ENCODE measurements at regions not wholly inside any gene's neighbourhood (a gene's known extent, or its start where the extent isn't known, plus 50 kb on each side); places are given as distances from the start of the nearest gene placed in this dataset.

DNA sequence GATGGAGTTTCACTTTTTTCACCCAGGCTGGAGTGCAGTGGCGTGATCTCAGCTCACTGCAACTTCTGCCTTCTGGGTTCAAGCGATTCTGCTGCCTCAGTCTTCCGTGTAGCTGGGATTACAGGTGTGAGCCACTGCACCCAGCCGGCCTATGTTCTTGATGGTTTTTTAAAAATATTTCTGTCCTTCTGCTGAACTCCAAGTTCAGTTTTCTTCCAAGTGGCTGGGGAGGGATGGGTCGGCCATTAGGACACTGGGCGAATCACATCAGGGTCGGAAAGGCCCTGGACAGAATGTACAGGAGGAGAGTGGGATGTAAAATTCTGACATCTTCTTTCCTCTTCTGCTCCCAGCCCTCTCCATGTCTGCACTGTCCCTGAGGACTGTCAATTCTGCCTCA lies 289.6 kb downstream of the PTPRU start:
- DNase-seq (ENCODE audit: low read depth) = no peak

DNA sequence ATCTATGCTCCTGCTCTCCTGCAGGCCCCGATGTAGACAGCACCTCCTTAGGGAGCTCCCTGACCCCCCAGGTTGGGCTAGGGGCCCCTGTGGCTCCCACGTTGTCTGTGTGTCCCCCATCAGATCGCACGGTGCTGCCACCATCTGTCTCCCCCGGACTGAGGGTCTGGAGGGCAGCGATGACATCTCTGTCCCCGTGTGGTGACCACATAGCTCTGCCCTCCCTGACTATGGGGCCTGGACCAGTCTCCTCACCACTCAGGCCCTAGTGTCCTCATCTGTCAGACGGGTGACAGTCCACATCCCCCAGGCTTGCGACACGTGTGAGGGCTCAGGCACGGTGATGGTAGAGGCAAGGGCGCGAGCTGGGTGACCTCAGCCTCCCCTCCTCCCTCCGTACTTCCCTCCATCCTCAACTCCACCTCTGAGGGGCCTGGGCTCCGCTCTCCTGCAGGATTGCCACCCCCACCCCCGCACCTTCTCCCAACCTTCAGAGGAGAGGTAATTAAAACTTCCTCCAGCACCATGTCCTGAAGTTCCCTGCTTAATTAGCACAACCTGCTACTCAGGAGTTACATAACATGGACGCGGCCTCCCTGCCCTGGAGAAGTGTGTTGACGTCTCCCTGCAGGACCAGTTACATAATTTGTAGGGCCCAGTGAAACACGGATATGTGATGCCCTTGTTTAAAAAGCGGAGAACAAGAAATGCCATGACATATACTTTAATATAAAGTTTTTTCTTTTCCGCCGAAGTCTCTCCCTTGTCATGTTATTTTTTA lies 288.2 kb downstream of the PTPRU start:
- no peak for DNase-seq (ENCODE audit: low read depth)

DNA sequence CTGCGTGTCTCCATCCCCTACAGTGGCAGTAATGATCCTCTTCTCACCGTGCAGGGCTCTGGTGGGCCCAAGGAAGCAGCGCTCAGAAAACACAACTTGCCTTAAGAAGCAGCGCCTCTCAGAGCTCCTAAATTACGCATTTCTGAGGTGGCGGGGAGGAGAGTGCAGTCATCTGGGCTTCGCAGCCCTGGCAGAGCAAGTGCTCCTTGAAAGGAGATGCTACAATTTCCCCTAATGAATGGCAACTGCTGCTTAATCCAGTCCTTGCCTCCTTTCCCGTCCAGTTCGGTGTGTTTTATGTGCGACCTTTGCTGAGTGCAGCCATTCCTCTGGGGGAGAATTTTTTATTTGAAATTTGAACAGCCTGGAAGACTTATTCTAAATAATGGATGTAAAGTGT lies 287.3 kb downstream of the PTPRU start:
- no peak for DNase-seq (ENCODE audit: low read depth)

DNA sequence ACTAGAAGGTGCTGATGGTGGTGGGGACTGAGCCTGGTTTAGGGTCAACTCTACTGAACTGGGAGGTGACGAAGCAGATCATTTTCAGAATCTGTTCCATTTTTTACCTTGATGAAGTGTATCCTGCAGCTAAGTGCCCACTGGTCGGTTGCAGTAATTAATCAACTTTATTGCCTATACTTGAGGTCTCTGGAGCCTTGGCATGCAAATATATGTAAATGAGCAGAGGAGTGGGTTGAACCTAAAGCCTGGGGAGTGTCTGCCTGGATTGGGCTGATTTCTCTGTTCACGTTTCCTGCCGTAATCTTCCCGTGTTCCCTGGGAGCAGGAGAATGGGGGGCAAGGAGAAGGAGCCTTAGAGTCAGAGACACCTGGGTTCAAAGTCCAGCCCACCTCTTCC lies 286.8 kb downstream of the PTPRU start:
- no peak for DNase-seq (ENCODE audit: low read depth)

DNA sequence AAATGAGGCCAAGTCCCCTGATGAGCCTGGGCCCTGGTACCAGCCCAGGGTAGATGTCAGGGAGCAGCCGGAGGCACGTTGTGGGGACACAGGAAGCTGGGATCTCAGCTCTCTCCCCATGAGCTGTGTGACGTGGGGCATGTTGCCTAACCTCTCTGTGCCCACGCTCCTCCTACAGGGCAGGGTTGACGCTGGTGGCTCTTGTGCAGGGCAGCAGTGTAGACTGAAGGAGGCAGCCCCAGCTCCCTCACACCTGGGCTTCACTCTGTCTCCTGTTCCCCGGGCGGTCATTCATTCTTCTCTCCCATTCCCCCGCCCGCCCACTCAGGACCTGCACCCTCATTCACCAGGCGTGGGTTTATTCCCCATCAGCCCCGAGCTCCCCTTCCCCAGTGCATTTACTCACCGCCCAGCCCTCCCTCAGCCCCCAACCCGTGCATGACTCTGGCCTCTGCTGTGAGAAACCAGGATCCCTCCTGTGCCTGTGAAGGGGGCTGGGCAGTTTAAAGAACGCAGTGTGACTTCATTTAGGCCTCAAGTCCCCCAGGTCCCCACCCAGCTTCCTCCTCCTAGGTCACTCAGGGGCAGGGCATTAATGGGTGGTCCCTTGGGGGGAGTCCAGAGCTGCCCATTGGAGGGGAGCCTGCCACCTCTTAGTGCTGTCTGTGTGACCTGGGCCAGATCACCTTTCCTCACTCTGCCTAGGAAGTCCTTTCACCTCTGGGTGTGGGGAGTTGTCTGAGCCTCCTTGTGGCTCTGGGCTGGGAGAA lies 285.7 kb downstream of the PTPRU start:
- no peak for DNase-seq (ENCODE audit: low read depth)

DNA sequence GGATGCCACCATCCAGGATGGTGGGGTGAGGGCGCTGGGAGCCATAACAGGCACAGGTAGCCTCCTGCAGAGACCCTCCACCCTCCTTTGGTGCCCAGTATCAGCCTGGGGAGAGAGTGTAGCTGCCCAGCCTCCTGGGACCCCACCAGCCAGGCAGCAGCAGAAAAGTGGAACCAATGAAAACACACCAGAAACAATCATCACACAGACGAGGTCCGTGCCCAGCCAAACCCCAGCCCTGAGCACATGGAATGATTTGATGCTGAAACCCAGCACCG lies 285.1 kb downstream of the PTPRU start:
- DNase-seq (ENCODE audit: low read depth) = no peak

DNA sequence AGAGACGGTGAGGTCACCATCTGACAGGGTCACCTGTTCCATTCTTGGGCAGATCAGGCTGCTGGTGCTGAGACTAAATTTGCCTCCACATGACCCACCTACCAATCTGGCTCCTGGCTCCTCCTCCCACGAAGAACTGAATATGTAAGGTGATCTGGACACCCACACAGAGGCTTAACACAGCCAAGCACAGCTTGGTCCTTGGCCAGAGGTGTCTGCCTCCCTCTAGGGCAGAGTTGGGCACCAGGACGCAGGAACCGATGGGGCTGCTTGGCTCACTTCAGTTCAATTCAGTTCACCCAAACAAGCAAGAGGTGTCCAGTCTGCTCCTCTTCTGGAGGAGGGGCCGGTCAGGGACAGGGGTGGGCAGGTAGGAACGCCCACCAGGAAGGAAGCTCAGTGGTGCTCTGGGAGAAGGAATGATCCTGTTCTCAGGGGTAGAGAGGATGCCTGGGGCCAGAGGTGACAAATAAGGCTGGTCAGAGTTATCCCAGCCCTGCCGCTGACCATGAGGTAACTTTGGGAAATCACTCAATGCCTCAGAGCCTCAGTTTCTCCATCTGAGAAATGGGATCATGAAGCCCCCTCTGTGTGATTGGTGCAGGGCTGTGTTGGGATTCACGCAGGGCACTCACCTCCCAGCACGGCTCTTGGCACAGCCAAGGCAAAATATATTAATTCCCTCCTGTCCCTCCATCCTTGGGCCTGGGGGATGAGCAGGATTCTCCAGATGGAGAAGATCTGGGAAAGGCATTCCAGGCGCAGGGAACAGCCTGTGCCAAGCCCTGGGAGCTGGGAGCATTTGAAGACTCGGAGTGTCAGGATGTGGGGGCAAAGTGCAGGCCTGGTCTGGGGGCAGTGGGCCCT lies 284.5 kb downstream of the PTPRU start:
- no peak for DNase-seq (ENCODE audit: low read depth)

DNA sequence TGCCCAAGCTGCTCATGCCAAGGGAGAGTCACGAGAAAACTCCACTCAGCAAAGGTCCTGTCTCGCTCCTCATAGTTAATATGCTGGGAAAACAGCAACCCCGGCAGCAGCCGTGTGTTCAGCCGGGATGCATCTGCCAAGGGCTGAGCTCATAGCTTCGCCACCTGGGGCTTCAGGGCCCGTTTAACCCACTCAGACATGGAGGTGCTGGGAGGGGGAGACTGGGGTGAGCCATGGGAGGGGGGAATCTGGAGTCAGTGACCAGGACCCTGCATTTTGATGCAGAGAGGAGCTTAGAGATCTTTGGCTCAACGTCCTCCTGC lies 283.4 kb downstream of the PTPRU start:
- DNase-seq (ENCODE audit: low read depth) = no peak

DNA sequence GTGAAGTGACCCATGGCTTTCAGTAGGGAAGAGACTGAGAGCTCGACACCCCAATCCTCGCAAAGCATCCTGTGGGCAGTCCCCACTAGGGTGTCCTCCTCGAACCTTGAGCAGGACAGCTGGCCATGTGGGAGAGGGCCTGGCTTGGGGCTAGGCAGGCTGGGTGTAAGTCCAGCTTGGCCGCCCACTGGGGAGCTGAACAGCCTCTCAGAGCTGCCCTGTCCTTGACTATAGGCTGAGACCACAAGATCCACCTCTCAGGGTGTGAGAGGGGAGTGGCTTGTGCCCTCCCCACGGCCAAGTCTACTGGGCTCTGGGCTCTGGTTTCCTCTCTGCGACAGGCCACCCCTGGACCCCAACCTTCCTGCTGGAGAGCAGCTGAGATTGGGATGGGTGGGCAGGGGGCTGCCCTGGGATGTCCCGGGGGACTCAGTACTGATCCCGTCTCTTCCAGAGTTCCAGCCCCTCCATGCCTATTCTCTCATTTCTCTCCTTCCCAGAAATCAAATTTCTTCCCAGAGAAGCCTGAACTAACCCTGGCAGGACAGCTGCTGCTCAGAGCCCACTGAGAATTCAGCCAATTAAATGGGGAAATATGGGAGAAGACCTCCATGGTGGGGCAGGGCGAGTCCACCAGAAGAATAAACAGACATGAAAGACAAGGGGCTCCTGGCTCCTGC lies 282.9 kb downstream of the PTPRU start:
- DNase-seq (ENCODE audit: low read depth) = no peak

DNA sequence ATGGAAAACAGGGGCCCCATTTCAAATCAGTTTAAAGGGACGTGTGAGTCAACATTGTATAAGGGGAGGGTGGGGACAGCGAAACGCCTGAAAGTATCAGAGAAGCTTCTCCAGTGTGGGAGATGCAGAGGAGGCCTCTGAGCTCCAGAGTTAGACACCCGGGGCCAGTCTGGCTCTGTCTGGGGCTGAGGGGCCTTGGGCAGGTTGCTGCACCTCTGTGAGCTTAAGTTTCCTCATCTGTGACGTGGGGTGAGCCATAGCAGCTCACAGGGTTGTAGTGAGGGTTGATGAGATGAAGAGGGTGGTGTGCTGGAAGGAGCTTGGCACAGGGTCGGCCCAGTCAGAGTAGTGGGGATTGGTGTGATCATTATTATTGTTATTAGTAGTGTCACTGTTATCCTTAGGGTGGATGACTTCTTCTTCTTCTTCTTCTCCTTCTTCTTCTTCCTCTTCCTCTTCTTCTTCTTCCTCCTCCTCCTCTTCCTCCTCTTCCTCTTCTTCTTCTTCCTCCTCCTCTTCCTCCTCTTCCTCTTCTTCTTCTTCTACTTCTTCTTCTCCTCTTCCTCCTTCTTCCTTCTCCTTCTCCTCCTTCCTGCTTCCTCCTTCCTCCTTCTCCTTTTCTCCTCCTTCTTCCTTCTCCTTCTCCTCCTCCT lies 282.0 kb downstream of the PTPRU start:
- DNase-seq (ENCODE audit: low read depth) = no peak

DNA sequence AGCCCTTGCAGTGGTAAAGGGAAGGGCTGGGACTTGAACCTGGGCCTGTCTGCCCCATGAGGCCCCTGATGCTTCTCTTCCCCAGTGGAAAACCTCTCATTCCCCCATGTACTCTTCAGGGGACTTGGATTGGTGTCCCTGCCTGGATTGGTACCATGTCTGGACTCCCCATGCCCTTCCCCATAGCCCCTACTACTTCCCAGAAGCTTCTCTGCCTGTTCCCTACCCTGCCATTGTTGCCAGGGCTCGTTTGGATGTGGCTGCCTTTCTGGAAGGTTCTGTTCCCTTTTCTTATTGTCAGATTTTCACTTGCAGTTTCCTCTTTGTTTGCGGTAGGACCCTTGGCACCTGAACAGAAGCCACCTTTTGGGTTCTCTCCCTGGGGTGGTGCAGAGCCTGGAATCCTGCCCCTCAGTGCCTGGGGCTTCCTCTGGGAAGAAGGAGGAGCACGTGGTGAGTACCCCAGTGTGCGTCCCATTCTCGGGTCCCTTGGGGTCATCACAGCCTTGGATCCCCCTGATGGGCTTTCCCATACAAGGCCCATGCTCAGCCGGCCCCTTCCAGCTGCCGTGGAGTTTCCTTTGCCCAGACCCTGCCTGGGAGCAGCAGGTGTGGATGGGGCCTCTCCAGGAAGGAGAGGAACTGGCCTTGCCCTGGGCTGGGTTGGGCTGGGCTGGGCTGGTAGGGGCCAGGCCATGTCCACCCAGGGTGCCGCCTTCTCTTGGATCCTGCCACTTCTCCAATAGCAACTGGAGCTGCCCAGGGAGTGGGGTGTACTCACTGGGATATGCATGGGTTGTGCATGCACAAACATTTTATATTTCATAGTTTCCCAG lies 281.1 kb downstream of the PTPRU start:
- no peak for DNase-seq (ENCODE audit: low read depth)

DNA sequence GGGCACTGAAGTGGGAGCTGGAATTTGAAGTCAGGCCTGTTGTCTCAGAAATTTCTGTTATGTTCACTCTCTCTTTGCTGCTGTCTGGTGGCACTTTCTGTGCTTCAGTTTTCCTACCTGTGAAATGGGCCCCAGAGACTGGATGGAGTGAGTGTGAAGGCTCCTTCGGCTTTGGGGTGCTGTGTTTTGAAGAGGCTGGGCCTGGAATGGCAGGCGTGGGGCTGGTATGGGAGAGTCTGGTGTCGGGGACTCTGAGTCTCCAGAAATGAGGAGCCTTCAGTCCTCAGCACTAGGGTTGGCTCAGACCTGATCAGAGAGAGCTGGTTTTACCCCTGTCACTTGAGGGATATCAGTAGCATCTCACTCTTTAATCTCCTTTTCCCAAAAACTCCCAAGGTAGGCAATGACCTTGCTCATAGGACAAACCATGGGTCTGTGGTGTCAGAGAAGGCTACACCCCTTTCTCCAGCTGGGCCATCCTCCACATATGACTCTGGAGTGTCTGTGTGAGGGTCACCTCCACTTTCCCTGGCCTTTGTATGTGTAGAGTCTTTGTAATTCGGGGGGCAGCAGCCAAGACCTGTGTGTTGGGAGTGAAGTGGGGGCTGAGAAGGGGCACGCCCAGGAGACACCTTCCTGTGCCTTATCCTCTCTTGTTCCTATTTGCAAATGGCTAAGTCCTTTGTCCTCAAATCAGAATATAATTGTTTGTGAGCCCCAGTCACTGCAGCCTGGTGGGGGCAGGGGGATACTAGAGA lies 279.9 kb downstream of the PTPRU start:
- no peak for DNase-seq (ENCODE audit: low read depth)

DNA sequence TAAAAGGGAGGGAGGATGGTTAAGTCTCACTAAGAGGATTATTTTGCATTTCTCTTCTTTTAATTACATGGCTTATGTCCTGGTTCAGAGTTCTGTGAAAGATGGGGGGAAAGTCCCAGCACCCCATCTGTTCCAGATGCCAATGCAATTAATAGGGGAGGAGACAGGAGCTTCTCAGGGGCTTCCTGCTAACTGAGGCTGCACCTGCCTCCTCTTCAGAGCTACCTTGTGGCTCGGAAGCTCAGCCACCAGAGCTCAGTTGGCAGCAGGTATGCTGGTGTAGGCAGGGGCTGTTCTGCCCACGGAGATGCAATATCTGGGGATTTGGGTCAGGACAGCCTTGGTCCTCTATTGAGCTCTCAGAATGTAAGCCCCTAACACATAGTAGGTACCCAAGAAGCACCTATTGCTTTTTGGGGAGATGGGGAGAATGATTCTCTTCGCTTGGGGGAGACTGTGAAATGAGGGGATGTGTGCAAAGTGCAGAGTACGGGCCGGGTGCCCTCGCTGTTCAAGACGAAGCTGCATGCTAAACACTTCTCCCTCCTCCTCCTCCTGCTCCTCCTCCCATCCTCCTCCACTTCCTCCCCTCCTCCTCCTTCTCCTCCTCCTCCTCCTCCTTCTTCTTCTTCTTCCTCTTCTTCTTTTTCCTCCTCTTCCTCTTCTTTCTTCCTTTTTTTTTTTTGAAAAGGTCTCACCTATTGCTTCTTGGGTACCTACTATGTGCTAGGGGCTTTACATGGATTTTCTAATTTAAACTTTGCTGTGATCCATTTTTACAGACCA lies 279.0 kb downstream of the PTPRU start:
- DNase-seq (ENCODE audit: low read depth) = no peak

DNA sequence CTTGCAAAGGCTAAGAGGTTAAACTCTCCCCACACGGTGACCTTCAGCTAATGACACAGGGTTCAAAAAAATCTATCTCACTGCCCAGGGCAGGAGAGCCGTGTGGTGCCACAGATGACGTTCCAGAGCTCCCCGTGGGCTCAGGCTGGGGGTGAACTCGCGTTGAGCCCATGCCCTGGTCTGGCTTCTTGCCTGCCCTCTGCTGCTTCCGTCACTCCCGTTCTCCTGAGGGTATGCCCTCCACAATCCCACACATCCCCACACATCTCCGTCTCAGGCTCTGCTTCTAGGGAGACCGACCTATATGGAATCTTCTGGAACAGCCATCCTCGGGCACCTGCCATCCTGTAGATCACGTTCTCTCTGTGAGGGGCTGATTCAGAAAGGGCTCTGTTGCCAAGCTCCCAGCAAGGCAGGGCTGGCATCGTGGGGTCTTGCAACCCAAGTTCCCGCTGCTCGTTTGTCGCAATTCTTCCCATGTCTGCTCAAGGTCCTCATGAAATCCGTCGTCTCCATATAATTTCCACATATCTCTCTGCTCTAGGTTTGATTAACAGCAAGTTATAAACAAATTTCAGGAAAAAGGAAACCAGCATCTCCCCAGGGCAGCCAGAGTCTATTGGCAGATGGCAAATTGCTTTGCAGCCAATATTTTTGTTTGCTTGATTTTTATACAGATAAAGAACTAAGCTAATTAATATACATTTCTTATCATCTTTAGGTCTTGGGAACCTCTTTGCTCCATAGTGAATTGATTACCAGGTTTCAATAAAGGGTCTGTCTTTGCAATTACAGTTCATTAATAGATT lies 278.2 kb downstream of the PTPRU start:
- no peak for DNase-seq (ENCODE audit: low read depth)

DNA sequence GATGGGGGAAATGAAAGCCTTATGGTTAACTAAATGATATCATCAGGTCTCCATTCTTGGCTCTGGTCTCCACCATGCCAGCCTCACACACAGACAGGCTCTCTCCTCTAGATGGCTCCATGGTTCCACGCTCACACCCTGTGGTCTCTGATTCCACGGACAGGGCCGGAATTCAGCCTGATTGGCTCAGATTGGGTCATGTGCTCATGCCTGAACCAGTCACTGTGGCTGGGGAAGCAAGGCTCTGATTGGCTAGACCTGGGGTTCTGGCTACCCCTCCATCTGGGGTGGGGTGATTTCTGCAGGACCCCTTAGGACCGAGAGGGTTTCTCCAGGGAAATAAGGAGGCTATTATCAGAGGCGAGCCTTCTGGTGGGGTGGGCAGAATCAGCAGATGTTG lies 277.0 kb downstream of the PTPRU start:
- peak; percentile 46 for DNase-seq (ENCODE audit: low read depth)

DNA sequence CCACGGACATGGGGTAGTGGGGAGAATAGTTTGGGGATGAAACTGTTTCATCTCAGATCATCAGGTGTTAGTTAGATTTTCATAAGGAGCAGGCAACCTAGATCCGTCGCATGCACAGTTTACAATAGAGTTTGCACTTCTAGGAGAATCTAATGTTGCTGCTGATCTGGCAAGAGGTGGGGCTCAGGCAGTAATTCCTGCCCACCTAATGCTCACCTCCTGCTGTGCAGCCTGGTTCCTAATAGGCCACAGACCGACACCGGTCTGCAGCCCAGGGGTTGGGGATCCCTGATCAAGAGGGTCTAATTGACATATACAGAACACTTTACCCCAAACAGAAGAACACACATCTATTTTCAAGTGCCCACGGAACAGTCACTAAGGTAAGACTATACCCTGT lies 275.1 kb downstream of the PTPRU start:
- DNase-seq (ENCODE audit: low read depth) = no peak

DNA sequence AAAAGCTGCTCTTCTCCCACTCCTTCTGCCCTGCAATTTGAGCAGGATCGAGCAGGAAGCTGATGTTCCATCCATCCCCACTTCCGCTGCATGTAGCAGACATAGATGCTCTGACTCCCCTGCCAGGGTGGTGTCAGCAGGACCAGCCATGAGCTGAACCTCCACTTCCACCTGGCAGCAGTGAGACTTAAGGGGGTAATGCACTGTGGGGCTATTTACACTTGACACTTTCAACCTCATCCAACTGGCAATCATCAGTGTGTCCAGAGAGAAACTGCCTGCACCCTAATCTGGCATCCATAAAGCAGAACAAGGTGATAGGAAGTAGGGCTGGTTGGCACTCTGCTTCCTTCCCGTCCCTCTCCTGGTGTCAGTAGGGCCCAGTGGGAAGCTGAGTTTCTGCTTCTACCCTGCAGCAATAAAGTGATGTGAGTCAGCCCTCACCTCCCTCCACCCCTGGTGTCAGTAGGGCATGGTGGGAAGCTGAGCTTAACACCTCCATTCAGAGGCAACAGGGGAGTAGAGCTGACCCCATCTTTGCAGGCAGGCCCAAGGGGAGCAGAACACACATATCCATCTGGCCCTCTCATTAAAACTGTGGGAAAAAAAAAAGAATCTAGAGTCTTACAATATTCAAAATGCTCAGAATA lies 272.3 kb downstream of the PTPRU start:
- DNase-seq (ENCODE audit: low read depth) = no peak

DNA sequence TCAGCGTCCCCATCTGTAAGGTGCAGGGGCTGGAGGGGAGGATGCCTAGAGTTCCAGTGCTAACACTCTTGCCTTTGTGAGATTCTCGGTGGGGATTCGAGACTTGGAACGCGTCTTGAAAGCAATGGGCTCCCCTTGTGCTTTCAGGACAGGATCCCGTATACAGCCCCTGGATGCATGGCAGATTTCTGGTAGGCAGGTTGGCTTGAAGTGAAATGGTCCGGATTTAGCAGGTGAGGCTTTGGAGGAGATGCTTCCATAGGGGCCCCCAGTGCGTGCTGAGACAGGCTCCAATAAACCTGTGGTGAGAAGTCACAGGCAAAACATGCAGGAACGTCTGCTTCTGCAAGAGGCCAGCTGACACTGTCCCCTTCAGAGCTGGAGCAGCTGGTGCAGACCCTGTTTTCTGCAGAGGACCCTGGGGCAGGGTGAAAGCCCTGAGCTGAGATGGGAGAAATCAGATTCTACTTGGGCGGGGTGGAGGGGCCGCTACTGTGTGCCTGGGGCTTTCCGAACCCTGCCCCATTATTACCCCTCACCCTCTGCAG lies 270.4 kb downstream of the PTPRU start:
- no peak for DNase-seq (ENCODE audit: low read depth)
